ENCODE measurements at regions not wholly inside any gene's neighbourhood (a gene's known extent, or its start where the extent isn't known, plus 50 kb on each side); places are given as distances from the start of the nearest gene placed in this dataset.
A peak's percentile ranks its signal among the peaks of the same experiment; 100 is the strongest.

- Histone ChIP-seq H3K36me3 (no peaks in the 10 kb centered on the region), H3K4me3 (no peak overlapping the region), H3K4me1 (no peaks in the 10 kb centered on the region), H3K27ac (no peak overlapping the region), H3K9me3 (peaks cover 0 to 6% (median 0%) of the 10 kb centered on the region in 8 donors), H3K27me3 (replicated peaks in 1 of 7) (no peaks in the 10 kb centered on the region)
- WGBS, 5 donors: 72 to 82% (median 79%) methylated on average over 10 of the region's 10 CpGs
- intact Hi-C loops (cut with DNase I; ENCODE audit: low total_unique reads): no loop called here
- DNase-seq: no peak
- no peak for TF ChIP-seq POLR2AphosphoS5 (IDR thresholded peaks at IDR 0.05)
- TF ChIP-seq POLR2A (IDR thresholded peaks at IDR 0.05): no peak
- TF ChIP-seq CTCF (IDR thresholded peaks at IDR 0.05 in 8 of 11, conservative IDR thresholded peaks at IDR 0.05 in 3 of 11): no peak
Observed at GRCh38 chr4:38591617-38592337, 72.2 kb upstream of the KLF3 start.

- TF ChIP-seq POLR2A (IDR thresholded peaks at IDR 0.05): no peak
- no peak for TF ChIP-seq CTCF (IDR thresholded peaks at IDR 0.05 in 8 of 11, conservative IDR thresholded peaks at IDR 0.05 in 3 of 11)
- TF ChIP-seq POLR2AphosphoS5 (IDR thresholded peaks at IDR 0.05): no peak
Observed at GRCh38 chr4:38598489-38598888, 65.5 kb upstream of the KLF3 start.

GRCh38 chr4:38600575-38600974, 63.4 kb upstream of the KLF3 start:
- TF ChIP-seq POLR2A (IDR thresholded peaks at IDR 0.05): no peak
- no peak for TF ChIP-seq POLR2AphosphoS5 (IDR thresholded peaks at IDR 0.05)
- no peak for TF ChIP-seq CTCF (IDR thresholded peaks at IDR 0.05 in 8 of 11, conservative IDR thresholded peaks at IDR 0.05 in 3 of 11)
- no peak for DNase-seq
- Histone ChIP-seq H3K9me3 (no peaks in the 10 kb centered on the region), H3K27ac (peak overlapping the region in 2 of 8 donors; percentile 24 to 63), H3K4me3 (no peak overlapping the region), H3K4me1 (peaks cover 0 to 14% (median 10%) of the 10 kb centered on the region in 6 donors), H3K36me3 (no peaks in the 10 kb centered on the region), H3K27me3 (replicated peaks in 1 of 7) (no peaks in the 10 kb centered on the region)
- intact Hi-C loops (cut with DNase I; ENCODE audit: low total_unique reads): no loop called here
- WGBS, 5 donors: 78 to 91% (median 81%) methylated on average over 4 of the region's 4 CpGs

More at GRCh38 chr4:38598489-38598888, 65.5 kb upstream of the KLF3 start:
- H3K4me1 ChIP-seq: peaks cover 0 to 14% (median 10%) of the 10 kb centered on the region in 6 donors
- H3K36me3 ChIP-seq: no peaks in the 10 kb centered on the region
- no peak for DNase-seq
- no peak overlapping the region for H3K27ac ChIP-seq
- intact Hi-C loops (cut with DNase I; ENCODE audit: low total_unique reads): no loop called here
- no peaks in the 10 kb centered on the region for H3K27me3 ChIP-seq (replicated peaks in 1 of 7)
- WGBS, 5 donors: 87 to 96% (median 96%) methylated on average over 3 of the region's 3 CpGs
- H3K9me3 ChIP-seq: no peaks in the 10 kb centered on the region
- no peak overlapping the region for H3K4me3 ChIP-seq

DNA sequence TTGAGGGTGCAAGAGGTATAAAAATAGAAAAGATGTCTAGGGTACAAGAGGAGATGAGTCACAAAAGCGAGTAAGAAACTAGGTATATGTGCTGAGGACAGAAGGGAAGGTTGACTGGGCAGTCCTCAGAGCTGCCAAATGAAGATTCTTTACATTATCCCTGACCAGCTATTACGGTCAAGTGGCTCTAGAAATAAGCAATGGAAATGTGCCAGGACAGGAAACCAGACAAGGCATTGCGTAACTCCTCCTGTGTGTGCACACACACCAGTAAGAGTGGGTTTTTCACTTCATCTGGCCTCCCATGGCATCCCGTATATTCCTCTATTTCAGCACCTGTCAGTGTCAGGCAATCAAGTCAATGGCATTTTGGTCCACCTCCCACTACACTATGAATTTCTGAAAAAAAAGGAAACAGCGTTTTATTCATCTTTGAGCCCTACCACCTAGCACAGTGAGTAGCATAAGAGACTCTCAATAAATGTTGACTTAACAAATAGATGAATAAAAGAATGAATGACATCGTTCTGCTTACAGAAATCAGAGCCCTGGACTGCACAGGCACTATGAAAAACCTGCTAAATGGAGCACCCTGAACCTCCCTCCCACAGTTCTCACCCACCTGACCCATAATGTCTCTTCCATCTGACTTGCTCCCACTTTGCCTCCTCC, 62.6 kb upstream of the KLF3 start:
- Histone ChIP-seq H3K27ac (peak overlapping the region in 3 of 8 donors; percentile 3 to 63 (median 24)), H3K9me3 (no peaks in the 10 kb centered on the region), H3K27me3 (replicated peaks in 1 of 7) (no peaks in the 10 kb centered on the region), H3K4me1 (peaks cover 0 to 22% (median 13%) of the 10 kb centered on the region in 6 donors), H3K4me3 (no peak overlapping the region), H3K36me3 (no peaks in the 10 kb centered on the region)
- intact Hi-C loops (cut with DNase I; ENCODE audit: low total_unique reads): no loop called here
- no peak for TF ChIP-seq POLR2AphosphoS5 (IDR thresholded peaks at IDR 0.05)
- TF ChIP-seq CTCF (IDR thresholded peaks at IDR 0.05 in 8 of 11, conservative IDR thresholded peaks at IDR 0.05 in 3 of 11): no peak
- TF ChIP-seq POLR2A (IDR thresholded peaks at IDR 0.05): no peak
- 32 to 50% (median 45%) methylated on average over 6 of the region's 6 CpGs for WGBS, 5 donors
- no peak for DNase-seq

All from spleen (tissue), 11 donors.